CD4-positive, CD25-positive, alpha-beta regulatory T cell (primary cell): ENCODE measurements at regions not wholly inside any gene's neighbourhood (a gene's known extent, or its start where the extent isn't known, plus 50 kb on each side); places are given as distances from the start of the nearest gene placed in this dataset.

ENCODE experiments used
- ATAC-seq, 2 donors: fragments of 150-1000 bp; cut with Tn5 transposase; one replicate each; pipeline ENCODE4 v1.10.0; 2021; ENCODE audit warnings: low read depth in 2 of 2, moderate number of reproducible peaks in 2 of 2, moderate library complexity in 1 of 2
- DNase-seq, 3 donors: peaks; one replicate each; pipeline versions ENCODE4 v3.0.0 to v3.0.0-alpha.2; 2012 to 2022; ENCODE audit warnings: mixed read lengths in 1 of 3
- H3K27ac ChIP-seq: one replicate; pipeline ENCODE4 v1.7.0; 2013; ENCODE audit warnings: mild to moderate bottlenecking, low read length; ENCODE audit not compliant: insufficient read depth, poor library complexity, severe bottlenecking
- H3K27me3 ChIP-seq: one replicate; pipeline ENCODE4 v1.7.0; 2013; ENCODE audit warnings: low read length; ENCODE audit not compliant: control insufficient read depth, insufficient read depth
- H3K36me3 ChIP-seq: one replicate; pipeline ENCODE4 v1.7.0; 2013; ENCODE audit warnings: mild to moderate bottlenecking, low read length, moderate library complexity; ENCODE audit not compliant: control insufficient read depth, insufficient read depth
- H3K4me1 ChIP-seq: 2 replicates; pipeline ENCODE4 v1.7.0; 2013; ENCODE audit warnings: mild to moderate bottlenecking, low read length; ENCODE audit not compliant: insufficient read depth, control insufficient read depth, poor library complexity, severe bottlenecking
- H3K4me3 ChIP-seq: one replicate; pipeline ENCODE4 v1.7.0; 2013; ENCODE audit warnings: low read depth, mild to moderate bottlenecking, low read length, moderate library complexity
- H3K9me3 ChIP-seq, 2 experiments: 1 replicate in 1 of 2; 2 replicates in 1 of 2; pipeline ENCODE4 v1.7.0; 2013; ENCODE audit warnings: low read length in 2 of 2, mild to moderate bottlenecking in 1 of 2, moderate library complexity in 1 of 2; ENCODE audit not compliant: control insufficient read depth in 2 of 2
- H3K27ac Mint-ChIP-seq, 3 donors: one replicate each; pipeline ENCODE4 v1.8.0; 2020 to 2022; ENCODE audit warnings: mild to moderate bottlenecking in 3 of 3, mixed read lengths in 3 of 3, moderate library complexity in 2 of 3
- H3K27me3 Mint-ChIP-seq: one replicate; pipeline ENCODE4 v1.8.0; 2022; ENCODE audit warnings: mild to moderate bottlenecking, mixed read lengths
- H3K36me3 Mint-ChIP-seq: one replicate; pipeline ENCODE4 v1.8.0; 2020; ENCODE audit warnings: mixed read lengths
- H3K4me1 Mint-ChIP-seq, 4 donors: one replicate each; pipeline ENCODE4 v1.8.0; 2020 to 2022; ENCODE audit warnings: mixed read lengths in 4 of 4, mild to moderate bottlenecking in 1 of 4
- H3K4me3 Mint-ChIP-seq, 4 donors: one replicate each; pipeline ENCODE4 v1.8.0; 2020 to 2022; ENCODE audit warnings: mild to moderate bottlenecking in 4 of 4, mixed read lengths in 4 of 4, moderate library complexity in 3 of 4
- H3K9me3 Mint-ChIP-seq, 7 donors: one replicate each; pipeline ENCODE4 v1.8.0; 2020 to 2022; ENCODE audit warnings: mixed read lengths in 7 of 7, mild to moderate bottlenecking in 3 of 7, moderate library complexity in 2 of 7

- no peak overlapping the region for H3K4me3 ChIP-seq
- DNase-seq, result no peak
- no peaks in the 10 kb centered on the region for H3K36me3 Mint-ChIP-seq
- no peak overlapping the region for H3K27ac ChIP-seq
- no peaks in the 10 kb centered on the region for H3K9me3 ChIP-seq
- no peak overlapping the region for H3K4me3 Mint-ChIP-seq
- H3K27me3 Mint-ChIP-seq, result no peaks in the 10 kb centered on the region
- H3K4me1 ChIP-seq, result no peaks in the 10 kb centered on the region
- peaks cover 0 to 4% (median 0%) of the 10 kb centered on the region in 7 donors for H3K9me3 Mint-ChIP-seq
- no peak overlapping the region for H3K27ac Mint-ChIP-seq
- H3K27me3 ChIP-seq, result no peaks in the 10 kb centered on the region
- H3K4me1 Mint-ChIP-seq, result no peaks in the 10 kb centered on the region
- H3K36me3 ChIP-seq, result no peaks in the 10 kb centered on the region
- ATAC-seq, result no peak
Observed at GRCh38 chr20:22861231-22861980, 173.7 kb upstream of the SSTR4 start.

GRCh38 chr20:22861990-22862389, 173.1 kb upstream of the SSTR4 start:
- no peaks in the 10 kb centered on the region for H3K4me1 ChIP-seq
- no peaks in the 10 kb centered on the region for H3K27me3 ChIP-seq
- H3K9me3 Mint-ChIP-seq, result peaks cover 0 to 4% (median 0%) of the 10 kb centered on the region in 7 donors
- no peaks in the 10 kb centered on the region for H3K4me1 Mint-ChIP-seq
- DNase-seq (no peak), ATAC-seq (no peak)
- no peaks in the 10 kb centered on the region for H3K9me3 ChIP-seq
- no peak overlapping the region for H3K4me3 ChIP-seq
- no peak overlapping the region for H3K27ac ChIP-seq
- no peaks in the 10 kb centered on the region for H3K36me3 Mint-ChIP-seq
- H3K4me3 Mint-ChIP-seq, result no peak overlapping the region
- H3K36me3 ChIP-seq, result no peaks in the 10 kb centered on the region
- H3K27ac Mint-ChIP-seq, result no peak overlapping the region
- H3K27me3 Mint-ChIP-seq, result no peaks in the 10 kb centered on the region

- Mint-ChIP-seq H3K36me3 (no peaks in the 10 kb centered on the region), H3K9me3 (peaks cover 0 to 4% (median 0%) of the 10 kb centered on the region in 7 donors), H3K27ac (no peak overlapping the region), H3K4me1 (no peaks in the 10 kb centered on the region), H3K27me3 (peaks cover 4% of the 10 kb centered on the region), H3K4me3 (no peak overlapping the region)
- Histone ChIP-seq H3K9me3 (no peaks in the 10 kb centered on the region), H3K4me1 (no peaks in the 10 kb centered on the region), H3K4me3 (no peak overlapping the region), H3K27me3 (no peaks in the 10 kb centered on the region), H3K36me3 (no peaks in the 10 kb centered on the region), H3K27ac (no peak overlapping the region)
- DNase-seq (no peak), ATAC-seq (no peak)
Observed at GRCh38 chr20:22862671-22863230, 172.4 kb upstream of the SSTR4 start.

GRCh38 chr20:22863826-22864225, 171.3 kb upstream of the SSTR4 start:
- Mint-ChIP-seq H3K9me3 (peaks cover 0 to 4% (median 0%) of the 10 kb centered on the region in 7 donors), H3K27ac (no peak overlapping the region), H3K4me1 (no peaks in the 10 kb centered on the region)

GRCh38 chr20:22866812-22867341, 168.2 kb upstream of the SSTR4 start:
- no peaks in the 10 kb centered on the region for H3K9me3 ChIP-seq
- peaks cover 6% of the 10 kb centered on the region for H3K27me3 Mint-ChIP-seq
- no peaks in the 10 kb centered on the region for H3K36me3 Mint-ChIP-seq
- DNase-seq, result no peak
- H3K4me3 ChIP-seq, result no peak overlapping the region
- H3K9me3 Mint-ChIP-seq, result peaks cover 0 to 2% (median 0%) of the 10 kb centered on the region in 7 donors
- no peak for ATAC-seq
- H3K4me3 Mint-ChIP-seq, result no peak overlapping the region
- H3K4me1 Mint-ChIP-seq, result no peaks in the 10 kb centered on the region
- H3K4me1 ChIP-seq, result no peaks in the 10 kb centered on the region
- H3K27ac ChIP-seq, result no peak overlapping the region
- no peak overlapping the region for H3K27ac Mint-ChIP-seq
- no peaks in the 10 kb centered on the region for H3K27me3 ChIP-seq
- H3K36me3 ChIP-seq, result no peaks in the 10 kb centered on the region

More at GRCh38 chr20:22863826-22864225, 171.3 kb upstream of the SSTR4 start:
- Histone ChIP-seq H3K27me3 (no peaks in the 10 kb centered on the region), H3K4me3 (no peak overlapping the region), H3K27ac (no peak overlapping the region), H3K4me1 (no peaks in the 10 kb centered on the region), H3K36me3 (no peaks in the 10 kb centered on the region), H3K9me3 (no peaks in the 10 kb centered on the region)
- DNase-seq (no peak), ATAC-seq (no peak)
- Mint-ChIP-seq H3K27me3 (peaks cover 6% of the 10 kb centered on the region), H3K4me3 (no peak overlapping the region), H3K36me3 (no peaks in the 10 kb centered on the region)

GRCh38 chr20:22878166-22878565, 156.9 kb upstream of the SSTR4 start:
- H3K27ac Mint-ChIP-seq, result no peak overlapping the region
- H3K36me3 Mint-ChIP-seq, result no peaks in the 10 kb centered on the region
- H3K4me1 Mint-ChIP-seq, result no peaks in the 10 kb centered on the region
- no peaks in the 10 kb centered on the region for H3K27me3 Mint-ChIP-seq
- no peaks in the 10 kb centered on the region for H3K4me1 ChIP-seq
- peaks cover 0 to 9% (median 5%) of the 10 kb centered on the region in 7 donors for H3K9me3 Mint-ChIP-seq
- H3K4me3 Mint-ChIP-seq, result no peak overlapping the region
- no peaks in the 10 kb centered on the region for H3K9me3 ChIP-seq
- no peaks in the 10 kb centered on the region for H3K27me3 ChIP-seq
- ATAC-seq (no peak), DNase-seq (no peak)
- no peak overlapping the region for H3K27ac ChIP-seq
- no peak overlapping the region for H3K4me3 ChIP-seq
- no peaks in the 10 kb centered on the region for H3K36me3 ChIP-seq

GRCh38 chr20:22880277-22880676, 154.8 kb upstream of the SSTR4 start:
- Histone ChIP-seq H3K4me1 (no peaks in the 10 kb centered on the region), H3K27me3 (no peaks in the 10 kb centered on the region), H3K36me3 (no peaks in the 10 kb centered on the region), H3K9me3 (no peaks in the 10 kb centered on the region), H3K4me3 (no peak overlapping the region), H3K27ac (no peak overlapping the region)
- H3K36me3 Mint-ChIP-seq, result no peaks in the 10 kb centered on the region
- no peaks in the 10 kb centered on the region for H3K4me1 Mint-ChIP-seq
- no peak overlapping the region for H3K27ac Mint-ChIP-seq
- no peaks in the 10 kb centered on the region for H3K27me3 Mint-ChIP-seq
- no peak for DNase-seq
- no peak for ATAC-seq
- H3K4me3 Mint-ChIP-seq, result no peak overlapping the region
- H3K9me3 Mint-ChIP-seq, result peaks cover 0 to 8% (median 5%) of the 10 kb centered on the region in 7 donors

- Histone ChIP-seq H3K9me3 (no peaks in the 10 kb centered on the region), H3K36me3 (no peaks in the 10 kb centered on the region), H3K4me3 (no peak overlapping the region), H3K27ac (no peak overlapping the region), H3K27me3 (no peaks in the 10 kb centered on the region), H3K4me1 (no peaks in the 10 kb centered on the region)
- Mint-ChIP-seq H3K36me3 (no peaks in the 10 kb centered on the region), H3K27me3 (no peaks in the 10 kb centered on the region), H3K27ac (no peak overlapping the region), H3K4me3 (no peak overlapping the region), H3K4me1 (no peaks in the 10 kb centered on the region), H3K9me3 (peaks cover 0 to 8% (median 0%) of the 10 kb centered on the region in 7 donors)
- ATAC-seq (no peak), DNase-seq (no peak)
Observed at GRCh38 chr20:22887796-22888195, 147.3 kb upstream of the SSTR4 start.
